GM12873 (cell line): ENCODE measurements at regions not wholly inside any gene's neighbourhood (a gene's known extent, or its start where the extent isn't known, plus 50 kb on each side); places are given as distances from the start of the nearest gene placed in this dataset.

Source experiments
- TF ChIP-seq, protein P1 (sequence below): IDR thresholded peaks from 2 replicates; pipeline ENCODE4 v1.5.1; 2012; ENCODE audit warnings: low read depth, mild to moderate bottlenecking, moderate library complexity, low read length, control low read depth; ENCODE audit not compliant: insufficient read depth; ENCODE audit errors: missing control alignments

DNA sequence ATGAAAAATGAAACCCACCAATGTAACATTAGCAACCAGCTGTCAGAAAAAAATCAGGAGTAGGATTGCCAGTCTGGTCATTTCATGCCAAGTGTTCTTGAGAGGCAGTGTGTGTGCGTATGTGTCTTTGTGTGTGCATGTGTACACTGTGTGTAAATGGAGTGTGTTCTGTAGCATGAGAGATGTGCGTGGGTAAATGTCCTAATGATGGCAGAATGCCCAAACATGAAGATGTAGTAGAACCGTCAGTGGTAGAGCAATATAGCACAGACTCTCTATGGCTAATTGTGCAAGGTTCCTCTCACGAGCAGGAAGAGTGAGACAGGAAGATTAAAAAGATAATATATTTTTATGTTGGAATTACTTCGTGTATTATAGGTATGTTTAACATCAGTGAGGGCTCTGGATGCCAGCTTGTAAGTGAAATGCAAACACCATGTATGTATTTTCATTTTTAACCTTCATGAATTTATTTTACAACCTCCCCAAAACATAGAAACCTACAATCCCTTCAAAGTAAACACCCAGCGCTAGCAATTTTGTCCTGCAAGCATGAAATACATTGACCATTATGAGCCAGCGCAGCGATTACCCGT is 1038.7 kb downstream of the IGSF11 start:
- TF ChIP-seq, protein P1, sequence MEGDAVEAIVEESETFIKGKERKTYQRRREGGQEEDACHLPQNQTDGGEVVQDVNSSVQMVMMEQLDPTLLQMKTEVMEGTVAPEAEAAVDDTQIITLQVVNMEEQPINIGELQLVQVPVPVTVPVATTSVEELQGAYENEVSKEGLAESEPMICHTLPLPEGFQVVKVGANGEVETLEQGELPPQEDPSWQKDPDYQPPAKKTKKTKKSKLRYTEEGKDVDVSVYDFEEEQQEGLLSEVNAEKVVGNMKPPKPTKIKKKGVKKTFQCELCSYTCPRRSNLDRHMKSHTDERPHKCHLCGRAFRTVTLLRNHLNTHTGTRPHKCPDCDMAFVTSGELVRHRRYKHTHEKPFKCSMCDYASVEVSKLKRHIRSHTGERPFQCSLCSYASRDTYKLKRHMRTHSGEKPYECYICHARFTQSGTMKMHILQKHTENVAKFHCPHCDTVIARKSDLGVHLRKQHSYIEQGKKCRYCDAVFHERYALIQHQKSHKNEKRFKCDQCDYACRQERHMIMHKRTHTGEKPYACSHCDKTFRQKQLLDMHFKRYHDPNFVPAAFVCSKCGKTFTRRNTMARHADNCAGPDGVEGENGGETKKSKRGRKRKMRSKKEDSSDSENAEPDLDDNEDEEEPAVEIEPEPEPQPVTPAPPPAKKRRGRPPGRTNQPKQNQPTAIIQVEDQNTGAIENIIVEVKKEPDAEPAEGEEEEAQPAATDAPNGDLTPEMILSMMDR, result no peak

DNA sequence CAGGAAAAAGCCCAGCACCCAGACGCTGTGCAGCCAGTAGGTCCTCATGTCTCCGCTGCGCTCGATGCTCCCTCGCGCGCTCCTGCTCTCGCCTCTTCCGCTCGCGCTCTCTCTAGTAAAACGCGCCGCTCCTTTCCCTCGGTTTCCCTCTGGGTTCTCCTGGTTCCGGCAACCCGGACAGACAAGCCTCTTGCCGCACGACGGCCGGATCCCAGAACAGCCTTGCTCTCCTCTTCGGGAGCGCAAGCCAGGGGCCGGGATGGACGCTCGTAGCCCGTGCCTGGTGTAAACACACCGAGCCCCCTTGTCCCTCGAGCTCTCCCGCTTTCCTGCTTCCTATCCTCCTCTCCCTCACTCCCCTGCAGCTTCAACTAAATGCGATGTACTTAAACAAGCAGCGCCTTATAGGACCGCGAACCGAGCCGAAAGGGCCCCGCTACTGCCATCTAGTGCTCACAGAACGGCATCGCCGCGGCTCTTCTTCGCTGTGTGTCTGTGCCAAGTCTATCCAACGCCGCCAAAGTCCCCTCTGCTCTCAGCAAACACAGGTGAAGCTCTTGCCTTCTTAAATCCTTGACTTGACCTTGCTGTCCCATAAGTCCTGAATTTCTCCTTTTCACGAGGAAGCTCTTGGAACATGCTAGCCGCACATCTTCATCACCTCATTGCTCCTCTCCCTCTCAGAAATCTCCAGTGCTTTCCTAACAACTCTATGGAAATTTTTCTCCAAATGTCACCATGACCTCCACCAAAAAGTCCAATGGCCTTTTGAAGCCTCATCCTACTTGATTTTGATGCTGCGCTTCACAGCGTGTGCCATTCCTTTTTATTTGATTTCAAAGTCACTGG is 1037.2 kb downstream of the IGSF11 start:
- TF ChIP-seq, protein P1, result peak; percentile 97

DNA sequence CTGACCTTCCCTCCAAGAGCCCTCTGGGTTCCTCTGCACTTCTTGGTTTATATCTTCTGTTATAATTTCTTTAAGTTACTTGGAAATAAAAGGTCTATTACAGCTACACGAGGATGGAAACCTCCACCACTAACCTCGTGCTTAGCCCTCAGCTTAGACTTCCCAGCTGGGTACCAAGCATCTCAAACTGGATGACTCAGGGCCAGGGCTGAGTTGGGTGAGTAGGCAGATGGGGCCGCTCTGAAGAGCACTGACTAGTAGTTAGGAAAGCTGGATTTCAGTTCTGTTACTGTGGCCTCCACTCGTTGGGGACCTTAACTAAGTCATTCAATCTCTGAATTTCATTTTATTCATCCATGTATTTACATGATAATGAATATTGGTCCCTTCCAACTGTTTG is 1036.6 kb downstream of the IGSF11 start:
- TF ChIP-seq, protein P1, result no peak

DNA sequence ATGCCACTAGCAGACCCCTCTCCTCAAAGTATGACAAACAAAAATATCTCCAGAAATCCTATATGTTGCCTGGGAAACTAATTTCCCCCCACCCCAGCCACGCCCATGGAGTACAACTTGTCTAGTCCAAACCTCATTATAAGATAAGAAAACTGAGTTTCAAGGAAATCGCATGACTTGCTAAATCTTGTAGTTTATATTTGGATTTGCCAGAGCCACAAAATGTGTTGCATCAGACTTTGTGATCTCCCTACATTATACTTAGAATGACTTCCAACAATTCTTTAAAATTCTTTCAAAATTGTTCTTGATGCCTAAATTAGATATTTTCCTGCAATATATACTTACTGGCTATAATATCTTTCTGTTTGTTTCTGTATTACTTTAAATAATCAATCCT is 1034.4 kb downstream of the IGSF11 start:
- TF ChIP-seq, protein P1, result no peak

DNA sequence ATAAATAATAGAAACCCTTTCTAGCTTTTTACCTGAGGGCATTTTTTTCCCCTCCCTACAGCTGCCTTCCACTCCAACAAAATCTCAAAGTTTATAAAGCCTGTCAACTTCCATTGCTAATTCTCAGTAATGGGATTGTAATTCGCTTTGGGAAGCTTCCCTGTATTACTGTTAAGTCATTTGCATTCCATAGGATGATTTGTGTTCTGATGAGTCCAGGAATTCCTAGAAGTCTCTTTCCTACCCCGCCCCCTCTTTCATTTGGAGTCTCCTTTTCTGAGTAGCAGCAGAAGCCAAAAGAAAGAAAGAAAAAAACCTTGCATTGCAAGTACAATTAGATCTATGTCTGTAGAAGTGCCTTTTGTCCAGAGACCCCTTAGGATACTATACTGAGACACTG is 1033.3 kb downstream of the IGSF11 start:
- TF ChIP-seq, protein P1, result no peak

DNA sequence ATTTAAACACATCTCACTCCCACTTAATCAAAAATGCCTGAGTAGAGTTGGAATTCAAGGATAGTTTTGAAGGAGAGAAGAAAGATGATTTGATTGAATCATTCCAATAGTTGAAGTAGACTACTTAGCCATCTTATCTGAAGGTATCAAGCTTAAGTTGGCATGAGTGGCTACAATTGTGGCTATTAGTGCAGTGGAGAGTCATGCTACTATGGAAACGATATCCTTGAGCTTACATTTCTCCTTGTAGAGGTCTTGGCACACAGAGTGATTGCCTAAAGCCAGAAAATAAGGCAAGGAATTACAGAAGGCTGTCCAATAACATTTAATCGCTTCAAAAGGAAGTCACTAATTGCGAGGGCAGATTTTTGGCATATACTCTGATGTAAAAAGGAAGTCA is 1022.7 kb downstream of the IGSF11 start:
- TF ChIP-seq, protein P1, result no peak

DNA sequence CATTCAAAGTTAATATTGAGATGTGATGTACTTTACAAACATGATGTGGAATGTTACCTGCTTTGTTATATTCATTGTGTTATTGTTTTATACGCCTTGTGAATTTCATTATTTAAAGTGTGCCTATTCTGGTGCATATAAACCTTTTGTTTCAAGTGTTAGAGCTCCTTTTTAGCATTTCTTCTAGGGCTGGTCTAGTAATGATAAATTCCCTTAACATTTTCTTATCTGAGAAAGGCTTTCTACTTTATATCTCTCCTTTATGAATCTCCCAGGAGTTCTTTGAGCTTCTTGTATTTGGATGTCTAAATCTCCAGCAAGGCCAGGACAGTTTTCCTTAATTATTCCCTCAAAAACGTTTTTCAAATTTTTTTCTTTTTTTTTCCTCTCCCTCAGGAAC is 1005.6 kb downstream of the IGSF11 start:
- TF ChIP-seq, protein P1, result no peak
